ENCODE measurements at regions not wholly inside any gene's neighbourhood (a gene's known extent, or its start where the extent isn't known, plus 50 kb on each side); places are given as distances from the start of the nearest gene placed in this dataset.

DNA sequence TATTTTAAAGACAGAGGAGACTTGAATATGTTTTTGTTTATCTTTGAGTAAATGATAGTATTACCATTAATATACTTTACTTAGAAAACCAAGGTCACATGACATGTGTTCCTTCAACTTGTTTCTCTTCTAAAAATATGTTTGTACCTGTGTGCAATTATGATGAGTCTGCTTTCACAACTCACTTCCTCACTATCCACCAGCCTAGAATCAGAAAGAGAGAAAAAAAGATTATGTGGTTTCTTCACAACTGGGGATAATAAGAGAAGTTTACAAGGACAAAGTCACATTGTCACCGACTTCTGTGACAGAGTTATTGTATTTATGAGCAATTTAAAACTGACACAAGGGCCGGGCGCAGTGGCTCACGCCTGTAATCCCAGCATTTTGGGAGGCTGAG is 1112.1 kb downstream of the RPA4 start:
- TF ChIP-seq, protein P1, sequence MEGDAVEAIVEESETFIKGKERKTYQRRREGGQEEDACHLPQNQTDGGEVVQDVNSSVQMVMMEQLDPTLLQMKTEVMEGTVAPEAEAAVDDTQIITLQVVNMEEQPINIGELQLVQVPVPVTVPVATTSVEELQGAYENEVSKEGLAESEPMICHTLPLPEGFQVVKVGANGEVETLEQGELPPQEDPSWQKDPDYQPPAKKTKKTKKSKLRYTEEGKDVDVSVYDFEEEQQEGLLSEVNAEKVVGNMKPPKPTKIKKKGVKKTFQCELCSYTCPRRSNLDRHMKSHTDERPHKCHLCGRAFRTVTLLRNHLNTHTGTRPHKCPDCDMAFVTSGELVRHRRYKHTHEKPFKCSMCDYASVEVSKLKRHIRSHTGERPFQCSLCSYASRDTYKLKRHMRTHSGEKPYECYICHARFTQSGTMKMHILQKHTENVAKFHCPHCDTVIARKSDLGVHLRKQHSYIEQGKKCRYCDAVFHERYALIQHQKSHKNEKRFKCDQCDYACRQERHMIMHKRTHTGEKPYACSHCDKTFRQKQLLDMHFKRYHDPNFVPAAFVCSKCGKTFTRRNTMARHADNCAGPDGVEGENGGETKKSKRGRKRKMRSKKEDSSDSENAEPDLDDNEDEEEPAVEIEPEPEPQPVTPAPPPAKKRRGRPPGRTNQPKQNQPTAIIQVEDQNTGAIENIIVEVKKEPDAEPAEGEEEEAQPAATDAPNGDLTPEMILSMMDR (IDR thresholded peaks at IDR 0.05), result no peak
- TF ChIP-seq POLR2A (IDR thresholded peaks at IDR 0.05), result no peak
- no peak overlapping the region for H3K27ac ChIP-seq
- intact Hi-C loops (cut with DNase I; ENCODE audit: low total_unique reads), result no loop called here
- no peaks in the 10 kb centered on the region for H3K9me3 ChIP-seq
- no peaks in the 10 kb centered on the region for H3K27me3 ChIP-seq
- no peak for DNase-seq
- no peak overlapping the region for H3K4me3 ChIP-seq
- H3K36me3 ChIP-seq, result no peaks in the 10 kb centered on the region
- no peaks in the 10 kb centered on the region for H3K4me1 ChIP-seq

GRCh38 chrX:98028691-98029090 is 1145.0 kb downstream of the RPA4 start:
- intact Hi-C loops (cut with DNase I; ENCODE audit: low total_unique reads), result no loop called here
- no peaks in the 10 kb centered on the region for H3K36me3 ChIP-seq
- TF ChIP-seq, protein P1 (IDR thresholded peaks at IDR 0.05), result no peak
- TF ChIP-seq POLR2A (IDR thresholded peaks at IDR 0.05), result no peak
- no peaks in the 10 kb centered on the region for H3K27me3 ChIP-seq
- H3K9me3 ChIP-seq, result no peaks in the 10 kb centered on the region
- H3K4me3 ChIP-seq, result no peak overlapping the region
- no peaks in the 10 kb centered on the region for H3K4me1 ChIP-seq
- no peak overlapping the region for H3K27ac ChIP-seq
- DNase-seq, result no peak

- no peak for TF ChIP-seq POLR2A (IDR thresholded peaks at IDR 0.05)
- TF ChIP-seq, protein P1 (IDR thresholded peaks at IDR 0.05), result no peak
Measured at GRCh38 chrX:98029861-98030260, 1146.2 kb downstream of the RPA4 start.

DNA sequence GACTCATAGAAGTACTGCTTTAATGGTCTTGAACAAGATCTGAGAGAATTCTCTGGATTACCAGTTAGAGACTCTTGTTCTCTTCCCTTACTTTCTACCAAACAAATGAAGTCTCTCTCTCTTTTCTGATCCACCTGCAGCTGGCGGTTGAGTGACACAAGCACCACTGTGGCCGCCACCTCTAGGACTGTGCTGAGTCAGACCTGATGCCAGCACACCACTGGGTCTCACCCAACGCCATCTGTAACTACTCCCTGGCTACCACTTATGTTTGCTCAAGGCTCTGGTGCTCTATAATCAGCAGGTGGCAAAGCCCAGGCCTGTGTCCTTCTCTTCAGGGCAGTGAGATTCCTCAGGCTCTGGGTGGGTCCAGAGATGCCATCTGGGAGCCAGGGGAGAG is 1173.5 kb downstream of the RPA4 start:
- H3K36me3 ChIP-seq, result no peaks in the 10 kb centered on the region
- no peak for DNase-seq
- H3K27me3 ChIP-seq, result no peaks in the 10 kb centered on the region
- no peak overlapping the region for H3K27ac ChIP-seq
- intact Hi-C loops (cut with DNase I; ENCODE audit: low total_unique reads), result no loop called here
- no peak overlapping the region for H3K4me3 ChIP-seq
- no peaks in the 10 kb centered on the region for H3K9me3 ChIP-seq
- no peak for TF ChIP-seq POLR2A (IDR thresholded peaks at IDR 0.05)
- H3K4me1 ChIP-seq, result no peaks in the 10 kb centered on the region

More at GRCh38 chrX:98029861-98030260, 1146.2 kb downstream of the RPA4 start:
- no peaks in the 10 kb centered on the region for H3K4me1 ChIP-seq
- intact Hi-C loops (cut with DNase I; ENCODE audit: low total_unique reads), result no loop called here
- H3K36me3 ChIP-seq, result no peaks in the 10 kb centered on the region
- DNase-seq, result no peak
- no peaks in the 10 kb centered on the region for H3K27me3 ChIP-seq
- no peaks in the 10 kb centered on the region for H3K9me3 ChIP-seq
- no peak overlapping the region for H3K27ac ChIP-seq
- no peak overlapping the region for H3K4me3 ChIP-seq

DNA sequence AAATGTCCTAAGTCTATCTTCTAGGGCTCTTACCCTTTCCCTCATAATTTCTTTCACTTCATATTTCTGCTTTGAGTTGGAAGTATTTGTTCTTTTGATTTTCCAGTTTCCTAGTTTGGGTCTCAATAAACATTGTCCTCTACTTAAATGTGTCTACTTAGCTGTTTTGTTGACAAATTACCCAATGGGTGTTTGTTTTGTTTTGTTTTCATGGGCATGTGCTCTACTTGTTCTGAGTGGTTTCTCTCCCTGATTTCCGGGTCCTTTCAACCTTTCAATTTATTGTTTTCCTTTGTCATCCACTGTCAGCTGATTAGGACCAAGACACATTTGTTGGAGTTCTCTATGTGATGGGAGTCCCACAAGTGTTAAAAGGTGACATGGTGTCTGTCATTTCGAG is 1181.4 kb downstream of the RPA4 start:
- DNase-seq, result no peak
- H3K36me3 ChIP-seq, result no peaks in the 10 kb centered on the region
- no peak overlapping the region for H3K27ac ChIP-seq
- no peaks in the 10 kb centered on the region for H3K4me1 ChIP-seq
- no peak for TF ChIP-seq POLR2A (IDR thresholded peaks at IDR 0.05)
- TF ChIP-seq, protein P1 (IDR thresholded peaks at IDR 0.05), result no peak
- no peaks in the 10 kb centered on the region for H3K27me3 ChIP-seq
- intact Hi-C loops (cut with DNase I; ENCODE audit: low total_unique reads), result no loop called here
- no peak overlapping the region for H3K4me3 ChIP-seq
- H3K9me3 ChIP-seq, result no peaks in the 10 kb centered on the region

- no peaks in the 10 kb centered on the region for H3K27me3 ChIP-seq
- no peaks in the 10 kb centered on the region for H3K4me1 ChIP-seq
- intact Hi-C loops (cut with DNase I; ENCODE audit: low total_unique reads), result no loop called here
- no peak for DNase-seq
- no peaks in the 10 kb centered on the region for H3K36me3 ChIP-seq
- no peak overlapping the region for H3K27ac ChIP-seq
- H3K4me3 ChIP-seq, result no peak overlapping the region
- TF ChIP-seq POLR2A (IDR thresholded peaks at IDR 0.05), result no peak
- TF ChIP-seq, protein P1 (IDR thresholded peaks at IDR 0.05), result no peak
- no peaks in the 10 kb centered on the region for H3K9me3 ChIP-seq
Measured at GRCh38 chrX:98067611-98068010, 1183.9 kb downstream of the RPA4 start.
